ENCODE measurements at regions not wholly inside any gene's neighbourhood (a gene's known extent, or its start where the extent isn't known, plus 50 kb on each side); places are given as distances from the start of the nearest gene placed in this dataset.
"Not testable (repeated sequence)": the region's sequence is repeated elsewhere in the genome, so short reads cannot be mapped to it uniquely, and the experiment has no call there.

- DNase-seq, result no peak
Measured at GRCh38 chr16:82287937-82288336, 117.9 kb upstream of the MPHOSPH6 start.

GRCh38 chr16:82282662-82283061 is 112.6 kb upstream of the MPHOSPH6 start:
- no peak for DNase-seq

GRCh38 chr16:82281544-82281943 is 111.5 kb upstream of the MPHOSPH6 start:
- DNase-seq, result no peak

DNA sequence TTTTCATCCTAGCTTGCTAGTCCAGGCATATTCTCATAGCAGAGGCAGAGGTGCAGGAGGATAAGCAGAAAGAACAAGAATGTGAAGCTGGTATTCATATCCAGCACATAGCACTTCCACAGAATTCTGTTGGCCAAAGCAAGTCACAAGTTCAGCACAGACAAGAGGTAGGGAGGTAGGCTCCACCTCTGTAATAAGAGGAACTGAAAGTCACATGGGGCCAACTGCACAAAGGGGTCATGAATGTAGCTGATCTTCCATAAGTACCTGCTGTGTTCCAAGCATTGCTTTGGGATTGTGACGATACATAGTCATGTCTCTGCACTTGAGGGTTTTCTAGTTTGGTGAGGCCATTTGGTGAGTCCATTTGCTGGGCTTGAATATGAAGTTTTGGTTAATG is 110.8 kb upstream of the MPHOSPH6 start:
- no peak for DNase-seq

GRCh38 chr16:82275349-82275748 is 105.3 kb upstream of the MPHOSPH6 start:
- DNase-seq, result not testable (repeated sequence)

- no peak for DNase-seq
Measured at GRCh38 chr16:82271636-82272035, 101.6 kb upstream of the MPHOSPH6 start.

DNA sequence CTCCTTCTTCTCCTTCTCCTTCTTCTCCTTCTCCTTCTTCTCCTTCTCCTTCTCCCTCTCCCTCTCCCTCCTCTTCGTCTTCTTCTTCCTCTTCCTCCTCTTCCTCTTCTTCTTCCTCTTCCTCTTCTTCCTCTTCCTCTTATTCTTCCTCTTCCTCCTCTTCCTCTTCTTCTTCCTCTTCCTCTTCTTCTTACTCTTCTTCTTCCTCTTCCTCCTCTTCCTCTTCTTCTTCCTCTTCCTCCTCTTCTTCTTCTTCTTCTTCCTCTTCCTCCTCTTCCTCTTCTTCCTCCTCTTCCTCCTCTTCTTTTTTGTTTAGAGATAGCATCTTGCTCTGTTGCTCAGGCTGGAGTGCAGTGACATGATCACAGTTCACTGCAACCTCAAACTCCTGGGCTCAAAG is 97.7 kb upstream of the MPHOSPH6 start:
- not testable (repeated sequence) for DNase-seq

GRCh38 chr16:82265809-82266208 is 95.8 kb upstream of the MPHOSPH6 start:
- DNase-seq, result no peak

DNA sequence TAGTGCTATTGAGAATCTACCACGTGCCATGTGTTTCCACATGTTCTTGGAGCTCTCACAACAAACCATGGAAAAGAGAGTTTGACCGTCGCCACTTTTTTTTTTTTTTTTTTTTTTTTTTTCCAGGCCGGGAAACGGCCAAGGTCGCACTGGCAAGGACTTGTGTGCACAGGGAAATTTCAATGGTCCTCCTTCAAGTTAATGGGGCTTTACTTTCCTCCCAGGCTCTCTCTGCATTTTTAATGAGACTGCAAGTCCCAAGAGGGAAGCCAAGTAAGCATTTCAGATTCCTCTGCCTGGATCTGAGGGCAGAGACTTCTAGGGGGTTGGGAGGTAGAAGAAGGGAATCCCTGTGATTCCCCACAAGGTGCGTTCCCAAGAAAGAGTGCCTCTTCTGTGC is 94.7 kb upstream of the MPHOSPH6 start:
- peak; percentile 30 for DNase-seq

DNA sequence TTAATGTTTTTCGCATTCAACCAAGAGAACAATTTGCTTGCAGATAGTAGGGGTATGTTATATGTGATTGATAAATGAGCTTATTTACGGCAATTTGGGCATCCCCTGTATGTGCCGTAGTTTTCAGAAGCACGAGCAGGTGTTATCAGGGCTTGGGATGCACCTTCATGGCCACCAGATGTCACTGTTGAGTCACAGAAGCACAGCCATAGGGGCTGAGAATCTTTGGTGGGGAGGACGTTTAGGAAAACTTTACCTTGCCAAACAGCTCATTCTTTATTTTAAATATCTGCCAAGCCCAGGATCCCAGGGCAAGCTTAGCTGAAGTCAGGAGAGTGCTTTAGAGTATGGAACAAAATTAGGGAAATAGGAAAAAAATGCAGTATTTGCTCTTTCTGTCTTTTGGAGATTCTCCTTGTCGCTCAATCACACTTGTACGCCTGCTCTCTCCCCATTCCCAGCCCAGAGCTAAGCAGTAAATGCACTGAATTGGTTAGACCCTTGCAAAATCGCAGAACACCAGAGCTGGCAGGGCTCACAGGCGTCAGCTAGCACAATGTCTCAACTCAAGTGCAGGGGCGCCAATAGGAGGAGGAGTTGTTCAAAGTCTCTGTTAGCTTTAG is 93.6 kb upstream of the MPHOSPH6 start:
- peak; percentile 56 for DNase-seq

DNA sequence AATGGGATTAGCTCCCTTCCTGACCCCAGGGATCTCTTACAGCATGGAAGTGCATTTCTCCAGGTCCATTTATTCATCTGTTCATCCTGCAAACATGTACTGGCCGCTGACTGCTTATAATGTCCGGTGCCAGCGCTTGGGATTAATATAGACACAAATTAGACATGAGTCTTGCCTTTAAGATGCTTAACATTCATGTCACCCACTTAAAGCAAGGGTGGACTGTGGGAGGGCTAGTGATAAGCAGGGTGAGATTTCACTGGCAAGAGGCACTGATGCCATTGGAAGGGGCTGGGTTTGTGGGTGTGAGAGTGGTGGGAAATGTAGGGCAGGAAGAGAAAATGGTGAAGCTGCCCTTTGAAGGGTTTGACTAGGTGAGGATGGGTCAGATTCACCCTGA is 92.2 kb upstream of the MPHOSPH6 start:
- DNase-seq, result no peak

DNA sequence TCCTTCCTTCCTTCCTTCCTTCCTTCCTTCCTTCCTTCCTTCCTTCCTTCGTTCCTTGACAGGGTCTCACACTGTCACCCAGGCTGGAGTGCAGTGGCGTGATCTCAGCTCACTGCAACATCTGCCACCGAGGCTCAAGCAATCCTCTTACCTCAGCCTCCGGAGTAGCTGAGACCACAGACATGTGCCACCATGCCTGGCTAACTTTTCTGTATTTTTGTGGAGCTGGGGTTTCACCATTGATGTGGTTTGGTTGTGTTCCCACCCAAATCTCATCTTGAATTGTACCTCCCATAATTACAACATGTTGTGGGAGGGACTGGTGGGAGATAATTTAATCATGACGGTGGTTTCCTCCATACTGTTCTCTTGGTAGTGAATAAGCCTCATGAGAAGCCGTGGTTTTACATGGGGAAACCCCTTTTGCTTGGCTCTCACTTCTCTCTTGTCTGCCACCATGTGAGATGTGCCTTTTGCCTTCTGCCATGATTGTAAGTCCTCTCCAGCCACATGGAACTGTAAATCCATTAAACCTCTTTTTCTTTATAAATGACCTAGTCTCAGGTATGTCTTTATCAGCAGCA is 90.3 kb upstream of the MPHOSPH6 start:
- no peak for DNase-seq

DNA sequence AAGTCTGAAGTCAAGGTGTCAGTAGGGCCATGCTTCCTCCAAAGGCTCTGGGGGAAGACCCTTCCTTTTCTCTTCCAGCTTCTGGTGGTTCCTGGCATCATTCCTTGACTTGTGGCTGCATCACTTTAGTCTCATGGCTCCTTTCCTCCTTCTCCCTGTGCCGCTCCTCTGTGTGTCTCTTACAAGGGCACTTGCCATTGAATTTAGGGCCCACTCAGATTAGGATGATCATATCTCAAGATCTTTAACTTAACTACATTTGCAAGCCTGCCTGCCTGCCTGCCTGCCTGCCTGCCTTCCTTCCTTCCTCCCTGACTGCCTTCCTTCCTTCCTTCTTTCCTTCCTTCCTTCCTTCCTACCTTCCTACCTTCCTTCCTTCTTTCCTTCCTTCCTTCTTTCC is 89.7 kb upstream of the MPHOSPH6 start:
- no peak for DNase-seq

- no peak for DNase-seq
Measured at GRCh38 chr16:82257990-82258389, 88.0 kb upstream of the MPHOSPH6 start.

DNA sequence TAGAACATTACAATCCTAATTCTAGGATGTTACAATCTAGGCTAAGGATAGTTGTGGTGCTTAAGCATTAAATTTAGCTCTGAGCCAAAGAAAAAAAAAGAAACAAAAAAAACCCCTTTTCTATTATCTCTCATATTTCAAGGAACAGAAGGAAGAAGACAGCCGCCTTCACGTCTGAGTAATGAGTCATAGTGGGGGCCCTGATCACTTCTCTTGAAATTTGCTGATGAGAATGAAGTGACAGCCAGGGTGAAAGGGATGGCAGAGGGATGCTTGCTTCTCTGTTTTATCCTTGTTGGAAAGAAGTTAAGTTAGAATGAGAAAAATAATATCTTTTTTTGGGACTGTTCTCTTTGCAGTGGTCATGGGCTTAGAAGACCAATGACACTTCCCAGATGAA is 82.6 kb upstream of the MPHOSPH6 start:
- DNase-seq, result no peak

DNA sequence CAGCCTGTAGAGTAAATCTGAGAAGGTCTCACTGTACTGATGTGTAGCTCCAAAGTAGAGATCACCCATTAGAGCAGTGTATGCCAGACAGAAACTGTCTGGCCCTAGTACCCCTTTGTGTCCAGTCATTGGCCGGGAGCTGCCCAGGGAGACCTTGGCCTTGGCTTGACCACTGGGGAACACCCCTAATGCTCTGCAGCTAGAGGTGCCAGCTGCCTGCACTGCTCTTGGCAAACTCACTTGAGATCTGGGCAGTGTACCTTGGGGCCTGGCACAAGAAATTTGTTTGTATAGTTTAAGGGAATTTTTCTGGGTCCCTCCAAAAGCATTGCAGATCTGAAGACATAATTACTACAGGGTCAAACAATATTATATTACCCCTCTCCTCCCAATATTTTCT is 78.7 kb upstream of the MPHOSPH6 start:
- no peak for DNase-seq

DNA sequence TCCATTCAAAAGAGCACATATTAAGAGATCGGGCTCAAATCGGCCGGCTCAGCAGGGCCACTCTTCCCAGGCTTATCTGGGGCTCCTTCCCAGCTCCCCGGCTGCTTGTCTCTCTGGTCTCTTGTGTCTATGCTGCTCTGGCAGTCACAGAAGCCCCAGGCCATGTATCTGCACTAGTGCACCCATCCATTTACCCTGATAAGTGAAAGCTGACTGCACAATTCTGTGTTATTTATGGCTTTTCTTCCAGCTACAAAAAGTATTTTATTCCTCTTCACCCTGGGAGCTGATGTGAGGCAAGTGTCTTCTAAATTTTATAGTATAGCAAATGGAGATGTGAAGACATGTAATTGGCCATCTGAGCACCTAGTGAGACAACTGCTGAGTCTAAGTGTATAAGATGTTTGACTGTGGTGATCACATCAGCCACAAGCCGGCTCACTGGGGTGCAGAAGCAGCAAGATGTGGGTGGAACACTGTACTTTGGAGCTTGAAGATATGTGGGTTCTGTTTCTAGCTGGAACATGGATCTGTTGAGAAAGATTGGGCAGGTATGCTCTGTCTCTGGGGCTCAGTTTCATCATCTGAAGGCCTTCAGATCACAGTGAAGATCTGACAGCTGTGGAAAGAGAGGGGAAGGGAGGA is 78.1 kb upstream of the MPHOSPH6 start:
- DNase-seq, result peak; percentile 46

- DNase-seq, result no peak
Measured at GRCh38 chr16:82242201-82242600, 72.2 kb upstream of the MPHOSPH6 start.

DNA sequence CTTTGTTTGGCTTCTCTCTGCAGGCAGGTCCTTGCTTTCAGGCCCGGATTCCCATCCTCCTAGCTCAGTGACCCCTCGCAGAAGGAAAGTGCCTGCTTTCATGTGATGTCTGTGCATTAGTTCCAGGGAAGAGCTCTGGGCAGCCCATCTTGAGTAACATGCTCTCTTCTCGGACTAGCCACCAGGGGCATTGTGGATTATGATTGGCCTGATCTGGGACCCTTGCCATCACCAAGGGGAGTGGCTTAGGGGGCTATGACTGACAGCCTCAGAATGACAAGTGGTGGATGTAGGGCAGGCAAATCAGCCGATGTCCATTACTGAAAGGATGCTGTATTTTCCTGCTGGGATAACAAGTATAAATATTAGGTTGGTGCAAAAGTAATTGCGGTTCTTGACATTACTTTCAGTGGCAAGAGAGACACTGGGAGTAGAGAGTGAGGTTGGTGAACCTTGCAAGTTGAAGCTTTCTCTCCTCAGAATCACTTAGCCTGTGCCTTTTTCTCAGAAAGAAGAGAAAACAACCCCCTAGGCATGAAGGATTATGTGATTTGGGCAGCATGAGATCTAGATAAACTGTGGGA is 71.5 kb upstream of the MPHOSPH6 start:
- DNase-seq, result no peak

DNA sequence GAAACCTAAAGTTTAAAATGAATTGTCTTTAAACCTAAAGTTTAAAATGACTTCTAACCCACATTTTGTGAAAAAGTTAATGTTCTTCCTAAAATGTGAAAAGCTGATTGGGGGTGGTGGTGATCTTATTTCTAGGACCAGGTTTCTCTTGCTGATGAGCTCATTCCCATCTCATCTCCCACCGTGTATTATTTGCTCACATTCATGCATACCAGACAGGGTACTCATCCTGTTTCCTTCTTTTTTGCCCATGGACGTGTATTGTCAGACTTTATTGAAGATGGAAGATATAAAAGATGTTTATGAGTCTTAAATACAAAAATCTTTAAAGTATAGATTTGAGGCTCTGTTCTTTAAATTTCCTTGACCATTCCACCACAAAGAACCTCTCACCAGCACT is 70.1 kb upstream of the MPHOSPH6 start:
- no peak for DNase-seq

- DNase-seq, result no peak
Measured at GRCh38 chr16:82236875-82237274, 66.9 kb upstream of the MPHOSPH6 start.

GRCh38 chr16:82236415-82236814 is 66.4 kb upstream of the MPHOSPH6 start:
- DNase-seq, result no peak

DNA sequence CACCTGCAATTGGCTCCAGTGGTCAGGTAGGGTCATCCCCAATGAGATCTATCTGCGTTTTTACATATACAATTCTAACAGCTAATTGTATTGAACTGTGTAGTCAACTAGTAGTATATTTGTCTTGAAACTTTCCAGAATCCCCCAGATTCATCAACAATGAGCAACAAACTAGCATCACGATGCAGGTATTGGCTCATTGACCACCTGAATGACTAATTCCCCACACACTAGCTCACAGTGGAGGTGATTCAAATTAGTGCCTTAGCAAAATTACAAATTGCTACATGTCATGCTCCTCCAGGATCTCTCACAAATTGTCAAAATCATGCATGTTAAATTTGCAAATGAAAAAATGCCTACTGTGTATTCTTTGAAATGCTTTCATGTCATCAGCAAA is 62.8 kb upstream of the MPHOSPH6 start:
- DNase-seq, result no peak

Data from retina (tissue), 1 donor.